T-cell (primary cell): ENCODE measurements at regions not wholly inside any gene's neighbourhood (a gene's known extent, or its start where the extent isn't known, plus 50 kb on each side); places are given as distances from the start of the nearest gene placed in this dataset.

Experiments used
- ATAC-seq, 4 experiments: fragments of 200-7000 bp in 3 of 4; fragments of 150-1000 bp in 1 of 4; cut with Tn5 transposase; replicated peaks in 1 of 4; 1 replicate in 3 of 4; 2 replicates in 1 of 4; pipeline ENCODE4 v1.10.0; 2021; ENCODE audit warnings: moderate library complexity in 3 of 4, mild to moderate bottlenecking in 2 of 4, moderate number of reproducible peaks in 1 of 4
- CTCF ChIA-PET, 2 donors: fragments of 300-600 bp; sonication (Branson Sonifier 250); formaldehyde crosslinking; loops; one replicate each; lab custom pipeline; 2022; ENCODE audit warnings: antibody characterized with exemption in 2 of 2; lab: Charles Lee
- POLR2A ChIA-PET, 2 donors: fragments of 300-600 bp; sonication (Branson Sonifier 250); formaldehyde crosslinking; loops; one replicate each; lab custom pipeline; 2022; ENCODE audit warnings: antibody characterized with exemption in 2 of 2; lab: Charles Lee
- DNase-seq, 35 experiments: peaks; one replicate each; pipeline versions ENCODE4 v3.0.0 to v3.0.0-alpha.2; 2013 to 2023
- H3K27ac ChIP-seq: one replicate; pipeline ENCODE4 v1.5.1; 2013; ENCODE audit warnings: low read length
- H3K27me3 ChIP-seq, 2 experiments: replicated peaks in 1 of 2; 1 replicate in 1 of 2; 2 replicates in 1 of 2; pipeline versions ENCODE4 v1.6.1 to v1.7.0; 2013; ENCODE audit warnings: low read length in 1 of 2, mixed read lengths in 1 of 2; ENCODE audit not compliant: control insufficient read depth in 2 of 2, insufficient read depth in 2 of 2; ENCODE audit errors: extremely low read depth in 1 of 2
- H3K36me3 ChIP-seq, 2 donors: 1 replicate in 1 of 2; 2 replicates in 1 of 2; pipeline versions ENCODE4 v1.6.1 to v1.7.0; 2013; ENCODE audit warnings: low read length in 1 of 2; ENCODE audit not compliant: control insufficient read depth in 2 of 2, insufficient read depth in 1 of 2; ENCODE audit errors: extremely low read depth in 1 of 2
- H3K4me1 ChIP-seq, 2 experiments: 1 replicate in 1 of 2; 2 replicates in 1 of 2; pipeline versions ENCODE4 v1.6.1 to v1.7.0; 2013; ENCODE audit warnings: low read length in 2 of 2, mixed read lengths in 1 of 2; ENCODE audit not compliant: insufficient read depth in 2 of 2, control insufficient read depth in 1 of 2; ENCODE audit errors: extremely low read depth in 1 of 2
- H3K4me3 ChIP-seq, 2 donors: 1 replicate in 1 of 2; 2 replicates in 1 of 2; pipeline versions ENCODE4 v1.5.1 to v1.7.0; 2013; ENCODE audit warnings: mild to moderate bottlenecking in 2 of 2, low read length in 1 of 2, moderate library complexity in 1 of 2; ENCODE audit not compliant: control insufficient read depth in 1 of 2; ENCODE audit errors: extremely low read depth in 1 of 2
- H3K9me3 ChIP-seq: 2 replicates; pipeline ENCODE4 v1.7.0; 2013
- H3K27ac Mint-ChIP-seq, 2 donors: one replicate each; pipeline ENCODE4 v1.8.0; 2020 to 2021; ENCODE audit warnings: mild to moderate bottlenecking in 2 of 2, mixed read lengths in 2 of 2
- H3K27me3 Mint-ChIP-seq, 2 donors: one replicate each; pipeline ENCODE4 v1.8.0; 2021 to 2022; ENCODE audit warnings: mixed read lengths in 2 of 2
- H3K36me3 Mint-ChIP-seq: one replicate; pipeline ENCODE4 v1.8.0; 2021; ENCODE audit warnings: mixed read lengths
- H3K4me1 Mint-ChIP-seq, 3 donors: one replicate each; pipeline ENCODE4 v1.8.0; 2020 to 2022; ENCODE audit warnings: mixed read lengths in 3 of 3, mild to moderate bottlenecking in 1 of 3
- H3K4me3 Mint-ChIP-seq, 3 donors: one replicate each; pipeline ENCODE4 v1.8.0; 2020 to 2022; ENCODE audit warnings: mild to moderate bottlenecking in 3 of 3, mixed read lengths in 3 of 3, moderate library complexity in 3 of 3
- H3K9me3 Mint-ChIP-seq, 3 donors: one replicate each; pipeline ENCODE4 v1.8.0; 2020 to 2022; ENCODE audit warnings: mixed read lengths in 3 of 3
- WGBS: methylation state at CpG from one replicate; pipeline ENCODE4 v1.1.5; 2013; ENCODE audit warnings: missing lambda C conversion rate; ENCODE audit not compliant: insufficient coverage; 5-methylcytosine and 5-hydroxymethylcytosine counted together

DNA sequence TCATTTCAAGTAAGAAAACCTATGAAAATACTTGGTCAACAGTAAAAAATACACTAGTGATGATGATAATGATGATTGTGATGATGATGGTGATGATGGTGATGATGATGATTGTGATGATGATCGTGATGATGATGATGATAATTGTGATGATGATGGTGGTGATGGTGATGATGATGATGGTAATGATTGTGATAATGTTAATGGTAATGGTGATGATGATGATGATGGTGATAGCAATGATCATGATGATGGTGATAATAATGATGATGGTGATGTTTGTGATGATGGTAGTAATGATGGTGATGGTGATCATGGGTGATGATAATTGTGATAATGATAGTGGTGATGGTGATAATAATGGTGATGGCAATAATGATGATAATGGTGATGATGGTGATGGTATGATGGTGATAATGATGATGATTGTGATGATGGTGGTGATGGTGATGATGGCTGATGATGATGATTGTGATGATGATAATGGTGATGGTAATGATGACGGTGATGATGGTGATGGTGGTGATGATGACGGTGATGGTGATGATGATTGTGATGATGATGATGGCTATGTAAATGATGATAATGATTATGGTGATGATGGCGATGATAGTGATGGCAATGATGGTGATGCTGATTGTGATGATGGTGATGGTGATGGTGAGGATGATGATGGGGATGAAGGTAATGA is 62.1 kb downstream of the VCX3A start:
- WGBS: 88% methylated on average over 4 of the region's 4 CpGs
- Mint-ChIP-seq H3K36me3 (no peaks in the 10 kb centered on the region), H3K4me1 (no peaks in the 10 kb centered on the region), H3K4me3 (no peak overlapping the region), H3K27me3 (no peaks in the 10 kb centered on the region), H3K27ac (no peak overlapping the region), H3K9me3 (peaks cover 0 to 1% (median 0%) of the 10 kb centered on the region in 3 donors)
- CTCF ChIA-PET: no interaction called here
- ATAC-seq (no peak), DNase-seq (no peak)
- Histone ChIP-seq H3K27ac (no peak overlapping the region), H3K36me3 (no peaks in the 10 kb centered on the region), H3K9me3 (no peaks in the 10 kb centered on the region), H3K27me3 (no peaks in the 10 kb centered on the region), H3K4me1 (no peaks in the 10 kb centered on the region), H3K4me3 (no peak overlapping the region)
- POLR2A ChIA-PET: no interaction called here

DNA sequence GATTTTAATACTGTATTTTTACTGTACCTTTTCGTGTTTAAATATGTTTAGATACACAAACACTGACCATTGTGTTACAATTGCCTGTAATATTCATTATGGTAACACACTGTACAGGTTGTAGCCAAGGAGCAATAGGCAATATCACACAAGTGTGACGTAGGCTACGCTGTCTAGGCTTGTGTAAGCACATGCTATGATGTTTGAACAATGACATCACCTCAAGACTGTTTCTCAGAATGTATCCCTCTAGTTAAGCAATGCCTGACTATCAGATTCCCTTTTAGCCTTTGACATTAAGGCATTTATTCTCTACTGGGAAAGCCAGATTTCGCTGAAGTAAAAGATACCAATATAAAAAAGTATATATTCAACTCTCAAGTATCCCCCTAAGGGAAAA is 66.2 kb downstream of the VCX3A start:
- Histone ChIP-seq H3K9me3 (no peaks in the 10 kb centered on the region), H3K36me3 (no peaks in the 10 kb centered on the region), H3K27me3 (no peaks in the 10 kb centered on the region), H3K4me1 (no peaks in the 10 kb centered on the region), H3K4me3 (no peak overlapping the region), H3K27ac (no peak overlapping the region)
- Mint-ChIP-seq H3K4me1 (no peaks in the 10 kb centered on the region), H3K9me3 (peaks cover 0 to 2% (median 0%) of the 10 kb centered on the region in 3 donors), H3K4me3 (no peak overlapping the region), H3K27me3 (no peaks in the 10 kb centered on the region), H3K27ac (no peak overlapping the region), H3K36me3 (no peaks in the 10 kb centered on the region)
- ChIA-PET CTCF (no interaction called here), POLR2A (no interaction called here)
- DNase-seq (no peak), ATAC-seq (no peak)
- no CpG with 5 or more reads among the region's 4 CpGs for WGBS

DNA sequence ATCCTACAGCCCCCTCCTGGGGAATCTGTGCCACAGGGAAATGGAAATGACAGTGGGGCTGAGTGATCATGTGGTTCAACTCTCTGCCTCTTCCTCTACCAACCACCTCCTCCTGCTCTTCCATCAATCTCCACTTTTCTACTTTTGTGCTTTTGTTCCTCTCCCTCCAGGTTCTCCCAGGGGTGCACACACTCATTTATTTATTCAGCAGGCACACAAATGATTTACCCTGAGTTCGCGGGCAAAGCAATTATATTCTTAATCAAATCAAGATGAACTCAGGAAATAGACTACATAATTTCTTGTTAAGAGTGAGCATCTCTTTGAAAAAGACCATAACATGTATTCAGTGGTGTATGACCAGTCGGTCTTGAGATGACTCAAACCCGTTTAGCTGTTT is 69.2 kb downstream of the VCX3A start:
- Histone ChIP-seq H3K4me3 (no peak overlapping the region), H3K4me1 (no peaks in the 10 kb centered on the region), H3K9me3 (no peaks in the 10 kb centered on the region), H3K27ac (no peak overlapping the region), H3K36me3 (no peaks in the 10 kb centered on the region), H3K27me3 (no peaks in the 10 kb centered on the region)
- Mint-ChIP-seq H3K4me1 (no peaks in the 10 kb centered on the region), H3K27ac (no peak overlapping the region), H3K9me3 (peaks cover 0 to 7% (median 2%) of the 10 kb centered on the region in 3 donors), H3K36me3 (no peaks in the 10 kb centered on the region), H3K27me3 (no peaks in the 10 kb centered on the region), H3K4me3 (no peak overlapping the region)
- WGBS: no CpG with 5 or more reads among the region's 4 CpGs
- ChIA-PET POLR2A (no interaction called here), CTCF (no interaction called here)
- ATAC-seq: no peak
- DNase-seq: no peak

DNA sequence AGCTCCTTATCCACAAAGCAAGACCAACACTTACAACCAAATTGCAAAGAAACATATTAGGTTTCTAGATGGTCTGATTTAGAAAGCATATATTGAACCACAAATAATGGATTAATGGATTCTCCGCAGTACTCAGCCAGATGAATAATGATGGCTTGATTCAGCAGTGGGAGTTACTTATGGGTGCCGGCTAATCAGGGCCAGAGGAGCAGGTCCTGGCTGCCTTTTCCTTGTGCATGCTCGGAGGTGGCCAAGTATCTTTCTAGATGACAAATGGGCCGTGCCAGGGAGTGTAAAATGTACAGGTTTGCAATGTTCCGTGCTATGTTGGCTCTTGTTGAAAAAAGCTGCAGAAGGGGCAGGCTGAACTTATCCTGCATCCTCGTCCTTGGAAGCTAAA is 70.2 kb downstream of the VCX3A start:
- ATAC-seq: no peak
- Histone ChIP-seq H3K4me3 (no peak overlapping the region), H3K9me3 (no peaks in the 10 kb centered on the region), H3K27ac (no peak overlapping the region), H3K4me1 (no peaks in the 10 kb centered on the region), H3K27me3 (no peaks in the 10 kb centered on the region), H3K36me3 (no peaks in the 10 kb centered on the region)
- DNase-seq: no peak
- Mint-ChIP-seq H3K36me3 (no peaks in the 10 kb centered on the region), H3K4me3 (no peak overlapping the region), H3K27ac (no peak overlapping the region), H3K9me3 (peaks cover 0 to 7% (median 2%) of the 10 kb centered on the region in 3 donors), H3K27me3 (no peaks in the 10 kb centered on the region), H3K4me1 (no peaks in the 10 kb centered on the region)
- CTCF ChIA-PET: no interaction called here
- POLR2A ChIA-PET: no interaction called here
- WGBS: 54% methylated on average over 5 of the region's 6 CpGs

DNA sequence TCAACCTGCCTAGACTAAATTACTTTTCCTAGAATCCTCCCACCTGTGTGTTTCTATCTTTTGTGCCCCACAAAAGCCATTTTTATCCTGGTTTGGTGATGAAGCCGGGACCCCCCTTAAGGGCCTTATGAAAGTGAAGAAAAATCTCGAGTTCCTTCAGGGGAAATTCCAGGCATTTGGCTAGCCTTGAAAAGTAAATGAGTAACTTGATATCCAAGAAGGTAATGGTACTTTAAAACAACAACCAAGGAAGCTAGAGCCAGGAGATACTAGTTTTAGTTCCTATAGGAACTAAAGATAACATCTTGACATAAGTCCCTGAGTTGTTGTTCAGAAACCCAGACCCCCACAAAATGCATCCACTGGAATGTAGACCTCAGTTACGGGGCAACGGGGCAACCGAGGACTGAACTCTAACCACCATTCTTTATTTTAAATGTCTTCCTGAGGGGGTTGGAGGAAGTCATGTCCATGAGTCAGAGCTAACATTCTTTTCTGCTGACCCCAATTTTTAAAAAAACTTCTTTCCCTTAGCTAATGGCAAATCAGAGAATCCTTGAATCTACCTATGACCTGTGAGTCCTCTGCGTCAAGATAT is 73.9 kb downstream of the VCX3A start:
- H3K4me1 ChIP-seq: no peaks in the 10 kb centered on the region
- ChIA-PET CTCF (no interaction called here), POLR2A (no interaction called here)
- H3K36me3 ChIP-seq: no peaks in the 10 kb centered on the region
- DNase-seq (no peak), ATAC-seq (no peak)
- no CpG with 5 or more reads among the region's 6 CpGs for WGBS
- no peaks in the 10 kb centered on the region for H3K27me3 ChIP-seq
- no peaks in the 10 kb centered on the region for H3K9me3 ChIP-seq
- Mint-ChIP-seq H3K27me3 (no peaks in the 10 kb centered on the region), H3K9me3 (peaks cover 0 to 7% (median 6%) of the 10 kb centered on the region in 3 donors), H3K4me3 (no peak overlapping the region), H3K36me3 (no peaks in the 10 kb centered on the region), H3K4me1 (no peaks in the 10 kb centered on the region), H3K27ac (no peak overlapping the region)
- no peak overlapping the region for H3K4me3 ChIP-seq
- H3K27ac ChIP-seq: no peak overlapping the region

DNA sequence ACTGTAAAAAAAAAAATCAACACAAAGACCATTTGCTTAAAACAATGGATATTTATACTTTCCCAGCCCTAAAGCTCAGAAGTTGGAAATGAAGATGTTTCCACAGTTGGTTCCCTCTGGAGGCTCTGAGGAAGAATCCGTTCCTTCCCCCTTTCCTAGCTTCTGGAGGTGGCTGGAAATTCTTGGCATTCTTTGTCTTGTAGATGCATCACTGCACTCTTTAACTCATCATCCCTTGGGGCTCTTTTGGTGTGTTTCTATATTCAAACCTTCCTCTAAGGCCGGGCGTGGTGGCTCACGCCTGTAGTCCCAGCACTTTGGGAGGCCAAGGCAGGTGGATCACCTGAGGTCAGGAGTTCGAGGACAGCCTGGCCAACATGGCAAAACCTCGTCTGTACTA is 78.7 kb downstream of the VCX3A start:
- H3K4me3 ChIP-seq: no peak overlapping the region
- no CpG with 5 or more reads among the region's 6 CpGs for WGBS
- POLR2A ChIA-PET: no interaction called here
- Mint-ChIP-seq H3K27me3 (no peaks in the 10 kb centered on the region), H3K36me3 (no peaks in the 10 kb centered on the region), H3K4me3 (no peak overlapping the region), H3K27ac (no peak overlapping the region), H3K4me1 (no peaks in the 10 kb centered on the region), H3K9me3 (peaks cover 0 to 4% (median 0%) of the 10 kb centered on the region in 3 donors)
- CTCF ChIA-PET: interaction anchor here in 1 of 2 donors (0.7 kb wide), 1 partner anchor 162 kb away, joined by 3 read pairs; no protein-coding TSS in a partner anchor
- no peaks in the 10 kb centered on the region for H3K27me3 ChIP-seq
- H3K36me3 ChIP-seq: no peaks in the 10 kb centered on the region
- no peak for DNase-seq
- no peaks in the 10 kb centered on the region for H3K4me1 ChIP-seq
- no peak overlapping the region for H3K27ac ChIP-seq
- H3K9me3 ChIP-seq: no peaks in the 10 kb centered on the region
- no peak for ATAC-seq
